ENCODE measurements at regions not wholly inside any gene's neighbourhood (a gene's known extent, or its start where the extent isn't known, plus 50 kb on each side); places are given as distances from the start of the nearest gene placed in this dataset.

DNA sequence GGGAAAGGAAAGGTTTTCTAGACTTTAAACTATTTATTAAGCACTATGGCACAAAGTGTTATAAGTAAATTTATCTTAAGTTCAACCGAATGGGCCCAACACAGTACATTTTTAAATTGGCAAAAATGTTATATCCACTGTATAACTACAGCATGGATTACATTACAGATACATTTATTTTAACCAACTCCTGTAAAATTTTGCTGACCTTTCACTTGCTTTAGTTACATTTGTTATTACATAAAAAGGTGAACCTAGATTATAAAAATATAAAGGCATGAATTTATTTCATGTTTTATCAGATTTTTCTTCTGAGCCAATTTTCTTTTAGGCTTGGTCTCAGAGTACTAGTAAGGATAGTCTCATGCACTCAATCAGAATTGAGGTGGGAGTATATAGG, 221.9 kb upstream of the GBE1 start:
- Histone ChIP-seq H3K4me1 (no peaks in the 10 kb centered on the region), H3K4me3 (no peak overlapping the region), H3K27ac (no peak overlapping the region), H3K36me3 (no peaks in the 10 kb centered on the region), H3K27me3 (no peaks in the 10 kb centered on the region), H3K9me3 (no peaks in the 10 kb centered on the region)
- no peak for TF ChIP-seq CTCF (IDR thresholded peaks at IDR 0.05)
- 81 to 94% methylated on average over 1 of the region's 1 CpG for WGBS, 2 donors
- no peak for DNase-seq
- no peak for ATAC-seq
- intact Hi-C loops (cut with DNase I) = no loop called here

- H3K27me3 ChIP-seq = no peaks in the 10 kb centered on the region
- no peak overlapping the region for H3K4me3 ChIP-seq
- no peak for TF ChIP-seq CTCF (IDR thresholded peaks at IDR 0.05)
- DNase-seq = no peak
- no peak for ATAC-seq
- H3K27ac ChIP-seq = no peak overlapping the region
- H3K4me1 ChIP-seq = no peaks in the 10 kb centered on the region
- H3K9me3 ChIP-seq = no peaks in the 10 kb centered on the region
- H3K36me3 ChIP-seq = no peaks in the 10 kb centered on the region
- intact Hi-C loops (cut with DNase I) = no loop called here
- 87 to 88% methylated on average over 10 of the region's 10 CpGs for WGBS, 2 donors
These were observed 219.4 kb upstream of the GBE1 start for GRCh38 chr3:81980596-81981494.

DNA sequence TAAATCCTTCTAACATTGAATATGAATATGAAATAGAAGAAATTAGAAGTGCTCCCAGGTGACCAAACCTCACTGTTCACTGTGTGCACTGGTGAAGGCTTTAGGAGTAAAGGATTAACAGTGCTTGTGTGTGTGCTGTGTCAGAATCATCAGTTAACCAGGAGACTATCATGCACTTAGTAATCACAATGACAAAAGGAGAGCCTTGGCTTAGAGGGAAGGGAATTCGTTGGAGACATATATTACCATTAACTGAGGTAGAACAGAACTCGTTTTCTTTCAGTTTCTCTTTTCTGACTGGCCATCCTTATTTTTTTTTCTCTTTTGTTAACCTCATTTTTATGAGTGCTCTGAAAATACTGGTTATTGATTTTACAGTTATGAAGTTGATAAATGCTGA, 213.3 kb upstream of the GBE1 start:
- Histone ChIP-seq H3K27me3 (no peaks in the 10 kb centered on the region), H3K27ac (no peak overlapping the region), H3K4me1 (no peaks in the 10 kb centered on the region), H3K4me3 (no peak overlapping the region), H3K36me3 (no peaks in the 10 kb centered on the region), H3K9me3 (peaks cover 0 to 11% (median 0%) of the 10 kb centered on the region in 11 donors)
- no peak for DNase-seq
- WGBS, 2 donors = 39 to 64% methylated on average over 2 of the region's 2 CpGs
- TF ChIP-seq CTCF (IDR thresholded peaks at IDR 0.05) = no peak
- intact Hi-C loops (cut with DNase I) = no loop called here
- ATAC-seq = no peak

GRCh38 chr3:81968658-81969057, 207.2 kb upstream of the GBE1 start:
- WGBS, 2 donors = 51 to 59% methylated on average over 4 of the region's 4 CpGs
- intact Hi-C loops (cut with DNase I) = no loop called here
- Histone ChIP-seq H3K36me3 (no peaks in the 10 kb centered on the region), H3K4me1 (no peaks in the 10 kb centered on the region), H3K9me3 (peaks cover 0 to 11% (median 0%) of the 10 kb centered on the region in 11 donors), H3K27ac (no peak overlapping the region), H3K4me3 (no peak overlapping the region), H3K27me3 (no peaks in the 10 kb centered on the region)
- DNase-seq (no peak), ATAC-seq (no peak)
- TF ChIP-seq CTCF (IDR thresholded peaks at IDR 0.05) = no peak

Measured in heart right ventricle (tissue), 16 donors.